DMS 273 (cell line): ENCODE measurements at regions not wholly inside any gene's neighbourhood (a gene's known extent, or its start where the extent isn't known, plus 50 kb on each side); places are given as distances from the start of the nearest gene placed in this dataset.

Experiments used
- DNase-seq: peaks from one replicate; lab custom pipeline; 2025; ENCODE audit not compliant: unreplicated experiment; lab: John Stamatoyannopoulos, UW

GRCh38 chr3:194832346-194833104, 146.8 kb downstream of the FAM43A start:
- no peak for DNase-seq

GRCh38 chr3:194833114-194833910, 147.6 kb downstream of the FAM43A start:
- DNase-seq = no peak

- no peak for DNase-seq
Measured at GRCh38 chr3:194836661-194837060, 151.0 kb downstream of the FAM43A start.

- DNase-seq = no peak
Measured at GRCh38 chr3:194837457-194838127, 151.9 kb downstream of the FAM43A start.

GRCh38 chr3:194838236-194838635, 152.6 kb downstream of the FAM43A start:
- DNase-seq = no peak

GRCh38 chr3:194840661-194841514, 155.2 kb downstream of the FAM43A start:
- no peak for DNase-seq

GRCh38 chr3:194841515-194841841, 155.8 kb downstream of the FAM43A start:
- DNase-seq = no peak

GRCh38 chr3:194843556-194843955, 157.9 kb downstream of the FAM43A start:
- DNase-seq = no peak

GRCh38 chr3:194844046-194844445, 158.4 kb downstream of the FAM43A start:
- no peak for DNase-seq

- DNase-seq = no peak
Measured at GRCh38 chr3:194849166-194849875, 163.6 kb downstream of the FAM43A start.

- DNase-seq = no peak
Measured at GRCh38 chr3:194851254-194851653, 165.6 kb downstream of the FAM43A start.

- no peak for DNase-seq
Measured at GRCh38 chr3:194851941-194852340, 166.3 kb downstream of the FAM43A start.

- no peak for DNase-seq
Measured at GRCh38 chr3:194852345-194852744, 166.7 kb downstream of the FAM43A start.

GRCh38 chr3:194852831-194853508, 167.3 kb downstream of the FAM43A start:
- DNase-seq = no peak

GRCh38 chr3:194854206-194854605, 168.5 kb downstream of the FAM43A start:
- DNase-seq = no peak

GRCh38 chr3:194854659-194855390, 169.1 kb downstream of the FAM43A start:
- no peak for DNase-seq

- no peak for DNase-seq
Measured at GRCh38 chr3:194856296-194856695, 170.6 kb downstream of the FAM43A start.

- DNase-seq = no peak
Measured at GRCh38 chr3:194857469-194858113, 171.9 kb downstream of the FAM43A start.

- DNase-seq = no peak
Measured at GRCh38 chr3:194858382-194858781, 172.7 kb downstream of the FAM43A start.
